ENCODE measurements at regions not wholly inside any gene's neighbourhood (a gene's known extent, or its start where the extent isn't known, plus 50 kb on each side); places are given as distances from the start of the nearest gene placed in this dataset.
"Not testable (repeated sequence)": the region's sequence is repeated elsewhere in the genome, so short reads cannot be mapped to it uniquely, and the experiment has no call there.

DNA sequence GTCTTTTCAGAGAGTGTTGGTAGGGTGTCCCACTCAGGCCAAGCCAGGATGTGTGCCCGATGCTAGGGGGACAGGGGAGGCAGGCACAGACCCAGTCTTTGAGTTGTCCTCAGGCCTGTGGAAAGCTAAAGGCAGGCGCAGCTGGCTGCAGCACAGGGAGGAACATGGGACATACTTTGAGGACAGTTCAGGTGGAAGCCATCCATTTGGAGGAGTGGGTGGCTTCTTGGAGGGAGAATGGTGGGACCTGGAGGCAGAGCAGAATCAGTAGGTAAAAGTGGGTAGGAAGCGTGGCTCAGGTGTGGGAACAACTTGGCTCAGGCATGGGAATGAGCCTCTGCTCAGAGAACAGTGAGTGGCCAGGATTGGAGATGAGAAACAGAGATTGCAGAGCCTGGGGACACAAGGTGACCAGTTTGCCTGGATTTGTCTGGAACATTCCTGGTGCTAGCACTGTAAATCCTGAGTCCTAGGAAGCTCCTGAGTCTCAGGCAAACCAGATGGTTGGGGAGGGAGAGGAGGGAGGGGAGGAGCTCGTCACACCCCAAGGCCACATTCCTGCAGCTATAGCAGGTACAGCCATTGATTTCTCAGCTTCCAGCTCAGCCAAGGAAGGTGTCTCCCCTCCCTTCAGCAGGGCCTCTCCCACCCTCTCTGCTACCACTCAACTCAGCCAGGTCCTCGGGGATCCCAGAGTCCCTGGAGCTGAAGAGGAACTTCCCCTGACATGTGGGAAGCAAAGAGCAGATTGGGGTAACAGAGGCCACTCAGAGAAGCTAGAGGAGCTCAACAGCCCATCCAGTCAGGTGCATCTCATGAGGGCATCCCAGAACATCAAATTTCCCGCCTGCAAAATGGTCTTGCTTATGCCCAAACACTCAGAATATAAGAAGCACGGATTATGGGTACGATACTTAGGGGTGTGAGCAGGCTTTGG, 65.2 kb upstream of the TINAGL1 start:
- DNase-seq (ENCODE audit: low read depth): no peak
- TF ChIP-seq, protein P1, sequence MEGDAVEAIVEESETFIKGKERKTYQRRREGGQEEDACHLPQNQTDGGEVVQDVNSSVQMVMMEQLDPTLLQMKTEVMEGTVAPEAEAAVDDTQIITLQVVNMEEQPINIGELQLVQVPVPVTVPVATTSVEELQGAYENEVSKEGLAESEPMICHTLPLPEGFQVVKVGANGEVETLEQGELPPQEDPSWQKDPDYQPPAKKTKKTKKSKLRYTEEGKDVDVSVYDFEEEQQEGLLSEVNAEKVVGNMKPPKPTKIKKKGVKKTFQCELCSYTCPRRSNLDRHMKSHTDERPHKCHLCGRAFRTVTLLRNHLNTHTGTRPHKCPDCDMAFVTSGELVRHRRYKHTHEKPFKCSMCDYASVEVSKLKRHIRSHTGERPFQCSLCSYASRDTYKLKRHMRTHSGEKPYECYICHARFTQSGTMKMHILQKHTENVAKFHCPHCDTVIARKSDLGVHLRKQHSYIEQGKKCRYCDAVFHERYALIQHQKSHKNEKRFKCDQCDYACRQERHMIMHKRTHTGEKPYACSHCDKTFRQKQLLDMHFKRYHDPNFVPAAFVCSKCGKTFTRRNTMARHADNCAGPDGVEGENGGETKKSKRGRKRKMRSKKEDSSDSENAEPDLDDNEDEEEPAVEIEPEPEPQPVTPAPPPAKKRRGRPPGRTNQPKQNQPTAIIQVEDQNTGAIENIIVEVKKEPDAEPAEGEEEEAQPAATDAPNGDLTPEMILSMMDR (conservative IDR thresholded peaks at IDR 0.05; ENCODE audit: control insufficient read depth, insufficient read depth, low read depth, low read length): no peak
- no peak overlapping the region for H3K4me3 ChIP-seq (ENCODE audit: control insufficient read depth, low read depth, low read length)

DNA sequence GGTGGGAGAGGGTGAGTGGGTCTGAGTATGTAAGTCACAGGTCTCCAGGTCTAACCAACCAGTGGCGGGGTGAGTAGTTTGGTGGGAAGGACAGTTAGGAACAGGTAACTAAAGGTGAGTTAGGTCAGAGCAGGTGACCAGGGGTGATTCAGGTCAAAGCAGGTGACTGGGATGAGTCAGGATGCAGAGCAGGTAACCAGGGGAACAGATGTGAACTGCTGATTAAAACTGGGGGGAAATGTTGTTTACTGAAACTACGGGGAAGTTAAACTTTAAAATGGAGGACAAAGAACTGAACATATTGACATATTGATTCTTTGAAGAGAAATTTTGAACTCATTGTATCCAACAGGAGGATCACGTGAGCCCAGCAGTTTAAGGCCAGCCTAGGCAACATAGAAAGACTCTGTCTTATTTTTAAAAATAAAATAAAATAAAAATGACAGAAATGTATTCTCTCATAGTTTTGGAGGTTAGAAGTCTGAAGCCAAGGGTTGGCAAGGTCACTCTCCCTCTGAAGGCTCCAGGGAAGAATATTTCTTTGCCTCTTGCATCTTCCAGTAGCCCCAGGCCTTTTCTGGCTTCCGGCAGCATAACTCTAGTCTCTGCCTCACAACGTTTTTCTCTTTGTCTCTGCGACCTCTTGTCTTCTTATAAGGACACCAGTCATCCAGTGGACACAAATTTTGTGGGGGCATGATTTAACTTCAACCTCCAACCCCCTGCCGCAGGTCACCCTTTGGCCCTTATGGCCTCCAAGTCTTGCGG, 64.3 kb upstream of the TINAGL1 start:
- no peak overlapping the region for H3K4me3 ChIP-seq (ENCODE audit: control insufficient read depth, low read depth, low read length)
- no peak for DNase-seq (ENCODE audit: low read depth)
- TF ChIP-seq, protein P1 (conservative IDR thresholded peaks at IDR 0.05; ENCODE audit: control insufficient read depth, insufficient read depth, low read depth, low read length): no peak

DNA sequence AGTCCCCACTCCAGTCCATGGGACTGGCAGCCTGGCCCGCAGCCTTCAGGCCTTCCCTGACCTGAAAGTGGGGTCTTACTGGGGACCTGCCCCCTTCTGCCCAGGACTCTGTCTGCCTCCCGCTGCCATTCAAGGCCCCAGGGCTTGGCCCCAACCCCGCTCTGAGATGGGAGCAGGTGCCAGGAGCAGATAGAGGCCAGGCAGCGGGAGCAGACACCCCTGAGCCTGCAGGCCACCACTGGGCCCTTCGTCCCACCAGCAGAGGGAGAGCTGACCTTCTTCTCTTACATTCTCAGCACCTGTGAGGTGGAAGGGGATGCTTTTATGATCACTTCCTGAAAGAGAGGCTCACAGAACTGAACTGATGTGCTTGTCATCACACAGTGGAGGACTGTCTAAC, 62.2 kb upstream of the TINAGL1 start:
- H3K4me3 ChIP-seq (ENCODE audit: control insufficient read depth, low read depth, low read length): no peak overlapping the region
- no peak for DNase-seq (ENCODE audit: low read depth)
- TF ChIP-seq, protein P1 (conservative IDR thresholded peaks at IDR 0.05; ENCODE audit: control insufficient read depth, insufficient read depth, low read depth, low read length): no peak

DNA sequence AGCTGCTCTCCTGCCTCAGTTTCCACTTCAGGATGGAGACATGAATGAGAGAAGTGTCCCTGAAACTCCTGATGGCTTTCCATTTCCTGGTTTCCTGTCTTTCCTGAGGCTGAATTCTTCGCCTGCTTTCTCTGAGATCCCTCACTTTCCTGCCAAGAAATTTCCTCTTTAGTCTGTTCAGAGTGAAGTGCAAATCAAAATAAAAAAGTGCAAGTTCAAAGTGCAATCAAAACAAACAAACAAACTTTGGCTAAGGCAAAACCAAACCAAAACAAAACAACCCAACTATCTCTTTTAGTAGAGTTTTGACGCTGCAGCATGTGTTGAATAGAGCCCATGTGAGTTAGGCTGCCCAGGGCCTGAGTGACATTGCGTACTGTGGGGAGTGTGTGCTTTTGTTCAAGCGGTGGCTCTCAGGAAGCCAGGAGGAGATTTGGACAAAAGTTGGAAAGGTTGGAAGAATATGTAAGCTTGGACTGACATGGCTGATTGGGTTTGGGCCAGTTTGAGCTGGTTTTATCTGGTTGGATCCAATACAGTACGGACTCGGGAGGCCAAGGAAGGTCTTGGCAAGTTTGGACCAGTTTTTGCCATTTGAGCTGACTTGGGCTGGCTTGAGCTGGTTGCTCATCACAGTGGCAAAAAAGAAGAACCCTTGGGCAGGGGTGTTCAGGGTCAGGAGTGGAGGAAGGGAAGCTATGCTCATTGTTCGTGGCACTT, 61.1 kb upstream of the TINAGL1 start:
- DNase-seq (ENCODE audit: low read depth): no peak
- TF ChIP-seq, protein P1 (conservative IDR thresholded peaks at IDR 0.05; ENCODE audit: control insufficient read depth, insufficient read depth, low read depth, low read length): no peak
- no peak overlapping the region for H3K4me3 ChIP-seq (ENCODE audit: control insufficient read depth, low read depth, low read length)

DNA sequence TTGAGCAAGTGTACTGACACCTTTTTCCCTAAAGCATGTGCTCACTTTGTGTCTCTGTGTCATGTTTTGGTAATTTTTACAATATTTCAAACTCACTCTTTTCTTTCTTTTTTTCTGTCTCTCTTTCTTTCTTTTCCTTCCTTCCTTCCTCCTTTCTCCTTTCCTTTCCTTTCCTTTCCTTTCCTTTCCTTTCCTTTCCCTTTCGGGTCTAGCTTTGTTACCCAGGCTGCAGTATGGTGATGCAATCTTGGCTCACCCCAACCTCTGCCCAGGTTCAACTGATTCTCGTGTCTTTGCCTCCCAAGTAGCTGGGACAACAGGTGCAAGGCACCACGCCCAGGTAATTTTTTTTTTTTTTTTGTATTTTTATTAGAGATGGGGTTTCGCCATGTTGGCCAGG, 60.4 kb upstream of the TINAGL1 start:
- TF ChIP-seq, protein P1 (conservative IDR thresholded peaks at IDR 0.05; ENCODE audit: control insufficient read depth, insufficient read depth, low read depth, low read length): no peak
- H3K4me3 ChIP-seq (ENCODE audit: control insufficient read depth, low read depth, low read length): no peak overlapping the region
- DNase-seq (ENCODE audit: low read depth): no peak

DNA sequence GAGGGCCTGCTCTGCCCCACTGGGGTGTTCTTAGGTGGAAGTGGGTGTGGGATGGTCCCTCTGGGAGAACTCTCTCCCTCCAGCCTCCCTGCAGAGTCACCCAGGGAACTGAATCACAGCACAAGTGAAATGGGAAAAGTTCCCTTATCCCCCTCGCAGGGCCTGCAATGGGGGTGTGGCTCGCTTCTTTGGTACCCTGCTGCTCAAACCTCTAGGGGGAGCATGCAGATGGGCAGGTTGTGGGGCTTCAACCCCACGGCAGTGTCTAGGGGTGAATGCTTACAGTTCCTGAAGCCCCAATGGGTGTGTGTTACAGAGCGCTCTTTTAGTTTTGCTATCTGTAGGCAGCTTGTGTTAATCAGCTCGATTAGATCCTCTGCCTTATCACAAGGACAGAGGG, 59.0 kb upstream of the TINAGL1 start:
- H3K4me3 ChIP-seq (ENCODE audit: control insufficient read depth, low read depth, low read length): no peak overlapping the region
- no peak for DNase-seq (ENCODE audit: low read depth)
- TF ChIP-seq, protein P1 (conservative IDR thresholded peaks at IDR 0.05; ENCODE audit: control insufficient read depth, insufficient read depth, low read depth, low read length): no peak

DNA sequence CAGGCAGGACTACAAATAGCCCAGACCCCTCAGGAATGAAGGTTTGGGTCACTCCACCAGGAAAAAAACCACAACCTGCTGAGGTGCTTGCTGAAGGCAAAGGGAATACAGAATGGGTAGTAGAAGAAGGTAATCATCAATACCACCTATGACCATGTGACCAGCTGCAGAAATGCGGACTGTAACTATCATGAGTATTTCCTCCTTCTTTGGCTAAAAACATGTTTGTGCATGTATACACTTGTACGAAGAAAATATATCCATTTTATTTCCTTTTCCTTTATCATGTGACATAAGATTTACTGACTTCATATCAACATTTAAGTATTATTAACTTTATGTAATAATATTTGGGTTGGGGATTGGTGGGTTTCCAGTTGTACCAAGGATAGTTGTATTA, 58.3 kb upstream of the TINAGL1 start:
- not testable (repeated sequence) for H3K4me3 ChIP-seq (ENCODE audit: control insufficient read depth, low read depth, low read length); DNase-seq (ENCODE audit: low read depth)

Measured in fibroblast of mammary gland (primary cell).